ENCODE measurements at regions not wholly inside any gene's neighbourhood (a gene's known extent, or its start where the extent isn't known, plus 50 kb on each side); places are given as distances from the start of the nearest gene placed in this dataset.
"Not testable (repeated sequence)": the region's sequence is repeated elsewhere in the genome, so short reads cannot be mapped to it uniquely, and the experiment has no call there.

DNA sequence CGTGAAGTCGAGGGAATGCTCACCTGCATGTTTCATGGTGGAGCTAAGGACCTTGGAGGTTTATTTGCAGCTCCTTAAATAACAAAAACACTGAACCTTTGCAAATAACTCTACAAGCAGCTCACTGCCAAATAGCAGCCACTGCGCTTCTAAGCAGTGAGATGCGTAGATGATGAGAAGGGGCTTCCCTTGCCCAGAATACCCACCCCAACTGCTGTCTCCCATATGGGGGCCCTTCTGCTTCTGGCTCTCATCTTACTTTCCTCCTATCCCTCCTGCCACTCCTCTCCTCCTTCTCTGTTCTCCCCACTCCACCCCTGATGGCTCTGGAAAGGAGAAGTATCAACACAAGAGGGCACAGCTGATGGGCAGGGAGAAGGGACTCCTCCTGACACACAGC lies 193.3 kb upstream of the SSTR4 start:
- H3K27ac Mint-ChIP-seq: no peak overlapping the region
- H3K27me3 Mint-ChIP-seq: peaks cover 6% of the 10 kb centered on the region
- ATAC-seq: no peak
- H3K9me3 Mint-ChIP-seq (ENCODE audit: low read depth): peaks cover 3% of the 10 kb centered on the region
- no peaks in the 10 kb centered on the region for H3K36me3 Mint-ChIP-seq (ENCODE audit: low read depth)
- CTCF ChIA-PET: no interaction called here
- POLR2A ChIA-PET: interaction anchor here (0.7 kb wide), 1 partner anchor 65 kb away, joined by 3 read pairs; no protein-coding TSS in a partner anchor
- H3K4me1 Mint-ChIP-seq: no peaks in the 10 kb centered on the region
- intact Hi-C loops (cut with DNase I, micrococcal nuclease): no loop called here
- no peak overlapping the region for H3K4me3 Mint-ChIP-seq
- no peak for DNase-seq

DNA sequence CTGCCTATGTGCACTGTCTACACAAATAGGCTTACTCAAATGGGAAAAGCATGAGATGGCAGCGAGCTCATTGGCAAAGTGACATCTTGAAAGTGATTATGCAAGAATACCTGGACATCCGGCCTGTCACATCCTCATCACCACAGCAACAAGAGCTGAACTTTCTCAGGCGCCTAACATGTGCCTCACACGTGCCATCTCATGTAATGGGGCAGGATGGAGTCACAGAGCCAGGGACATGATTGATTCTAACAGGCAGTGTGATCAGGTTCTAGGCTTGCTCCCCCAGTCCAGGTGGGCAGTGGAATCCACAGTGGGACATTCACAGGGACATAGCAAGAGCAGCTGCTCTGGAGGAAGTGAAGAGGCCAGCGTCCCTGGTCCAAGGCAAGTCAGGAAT lies 192.3 kb upstream of the SSTR4 start:
- H3K4me3 Mint-ChIP-seq: no peak overlapping the region
- CTCF ChIA-PET: no interaction called here
- H3K9me3 Mint-ChIP-seq (ENCODE audit: low read depth): peaks cover 8% of the 10 kb centered on the region
- intact Hi-C loops (cut with DNase I, micrococcal nuclease): no loop called here
- DNase-seq: no peak
- no peak for ATAC-seq
- no peaks in the 10 kb centered on the region for H3K4me1 Mint-ChIP-seq
- POLR2A ChIA-PET: no interaction called here
- H3K27me3 Mint-ChIP-seq: peaks cover 7% of the 10 kb centered on the region
- no peaks in the 10 kb centered on the region for H3K36me3 Mint-ChIP-seq (ENCODE audit: low read depth)
- H3K27ac Mint-ChIP-seq: no peak overlapping the region

DNA sequence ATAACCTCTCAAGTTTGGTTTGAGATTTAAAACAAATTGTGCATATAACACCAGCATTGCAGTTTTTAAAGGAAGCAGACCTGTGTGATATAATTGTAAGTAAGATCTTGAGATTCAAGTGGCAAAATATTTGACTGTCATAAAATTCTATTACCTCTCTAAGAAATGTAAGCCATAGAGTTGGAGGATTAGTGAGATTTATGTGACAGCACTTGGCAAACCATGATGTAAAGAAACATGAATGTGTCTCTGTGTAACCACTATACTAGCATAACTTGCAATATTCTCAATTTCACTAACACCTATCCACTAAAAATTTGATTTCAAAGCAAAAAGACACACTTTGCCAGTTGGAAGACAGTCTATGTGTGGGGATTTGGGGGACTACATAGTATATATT lies 190.2 kb upstream of the SSTR4 start:
- Mint-ChIP-seq H3K9me3 (ENCODE audit: low read depth) (peaks cover 11% of the 10 kb centered on the region), H3K36me3 (ENCODE audit: low read depth) (no peaks in the 10 kb centered on the region), H3K27ac (no peak overlapping the region), H3K27me3 (peaks cover 10% of the 10 kb centered on the region), H3K4me1 (no peaks in the 10 kb centered on the region), H3K4me3 (no peak overlapping the region)
- ChIA-PET POLR2A (no interaction called here), CTCF (no interaction called here)
- intact Hi-C loops (cut with DNase I, micrococcal nuclease): no loop called here
- DNase-seq (no peak), ATAC-seq (no peak)

GRCh38 chr20:22846863-22847262 lies 188.2 kb upstream of the SSTR4 start:
- Mint-ChIP-seq H3K4me1 (no peaks in the 10 kb centered on the region), H3K9me3 (ENCODE audit: low read depth) (peaks cover 11% of the 10 kb centered on the region), H3K27me3 (peaks cover 10% of the 10 kb centered on the region), H3K27ac (no peak overlapping the region), H3K36me3 (ENCODE audit: low read depth) (no peaks in the 10 kb centered on the region), H3K4me3 (no peak overlapping the region)
- ChIA-PET POLR2A (no interaction called here), CTCF (no interaction called here)
- DNase-seq (no peak), ATAC-seq (no peak)
- intact Hi-C loops (cut with DNase I, micrococcal nuclease): no loop called here

DNA sequence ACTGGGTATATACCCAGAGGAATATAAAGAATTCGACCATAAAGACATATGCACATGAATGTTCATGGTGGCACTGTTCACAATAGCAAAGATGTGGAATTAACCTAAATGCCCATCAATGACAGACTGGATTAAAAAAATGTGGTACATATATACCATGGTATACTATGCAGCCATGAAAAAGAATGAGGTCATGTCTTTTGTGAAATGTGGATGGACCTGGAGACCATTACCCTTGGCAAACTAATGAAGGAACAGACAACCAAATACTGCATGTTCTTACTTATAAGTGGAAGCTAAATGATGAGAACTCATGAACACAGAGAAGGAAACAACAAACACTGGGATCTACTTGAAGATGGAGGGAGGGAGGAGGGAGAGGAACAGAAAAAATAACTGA lies 186.7 kb upstream of the SSTR4 start:
- ChIA-PET POLR2A (no interaction called here), CTCF (no interaction called here)
- H3K27me3 Mint-ChIP-seq: peaks cover 8% of the 10 kb centered on the region
- DNase-seq: no peak
- H3K36me3 Mint-ChIP-seq (ENCODE audit: low read depth): no peaks in the 10 kb centered on the region
- intact Hi-C loops (cut with DNase I, micrococcal nuclease): no loop called here
- no peaks in the 10 kb centered on the region for H3K4me1 Mint-ChIP-seq
- H3K9me3 Mint-ChIP-seq (ENCODE audit: low read depth): peaks cover 11% of the 10 kb centered on the region
- H3K4me3 Mint-ChIP-seq: no peak overlapping the region
- ATAC-seq: no peak
- no peak overlapping the region for H3K27ac Mint-ChIP-seq

DNA sequence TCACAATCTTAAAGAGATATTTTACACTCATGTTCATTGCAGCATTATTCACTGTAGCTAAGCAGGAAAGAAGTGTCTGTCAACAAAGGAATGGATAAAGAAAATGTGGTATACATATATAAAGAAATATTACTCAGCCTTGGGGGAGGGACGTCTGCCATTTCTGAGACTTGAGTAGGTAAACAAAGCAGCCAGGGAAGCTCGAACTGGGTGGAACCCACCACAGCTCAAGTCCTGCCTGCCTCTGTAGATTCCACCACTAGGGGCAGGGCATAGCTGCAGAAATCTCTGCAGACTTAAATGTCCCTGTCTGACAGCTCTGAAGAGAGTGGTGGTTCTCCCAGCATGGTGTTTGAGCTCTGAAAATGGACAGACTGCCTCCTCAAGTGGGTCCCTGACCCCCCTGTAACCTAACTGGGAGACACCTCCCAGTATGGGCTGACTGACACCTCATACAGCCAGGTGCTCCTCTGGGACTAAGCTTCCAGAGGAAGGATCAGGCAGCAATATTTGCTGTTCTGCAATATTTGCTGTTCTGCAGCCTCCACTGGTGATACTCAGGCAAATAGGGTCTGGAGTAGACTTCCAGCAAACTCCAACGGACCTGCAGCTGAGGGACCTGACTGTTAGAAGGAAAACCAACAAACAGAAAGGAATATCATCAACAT lies 183.3 kb upstream of the SSTR4 start:
- H3K4me3 Mint-ChIP-seq; ATAC-seq; H3K27me3 Mint-ChIP-seq; H3K27ac Mint-ChIP-seq; H3K4me1 Mint-ChIP-seq; POLR2A ChIA-PET; H3K36me3 Mint-ChIP-seq (ENCODE audit: low read depth): not testable (repeated sequence)
- CTCF ChIA-PET: interaction anchor here (0.8 to 1.5 kb wide), 4 partner anchors 9 to 59 kb away, joined by 3 to 4 read pairs (median 3); no protein-coding TSS in a partner anchor
- peaks cover 14% of the 10 kb centered on the region for H3K9me3 Mint-ChIP-seq (ENCODE audit: low read depth)
- DNase-seq: peak; percentile 25
- intact Hi-C loops (cut with DNase I, micrococcal nuclease): loop anchor here in 1 of 2 experiments (10.0 kb wide), 1 partner anchor 63 kb away; no protein-coding TSS in a partner anchor

DNA sequence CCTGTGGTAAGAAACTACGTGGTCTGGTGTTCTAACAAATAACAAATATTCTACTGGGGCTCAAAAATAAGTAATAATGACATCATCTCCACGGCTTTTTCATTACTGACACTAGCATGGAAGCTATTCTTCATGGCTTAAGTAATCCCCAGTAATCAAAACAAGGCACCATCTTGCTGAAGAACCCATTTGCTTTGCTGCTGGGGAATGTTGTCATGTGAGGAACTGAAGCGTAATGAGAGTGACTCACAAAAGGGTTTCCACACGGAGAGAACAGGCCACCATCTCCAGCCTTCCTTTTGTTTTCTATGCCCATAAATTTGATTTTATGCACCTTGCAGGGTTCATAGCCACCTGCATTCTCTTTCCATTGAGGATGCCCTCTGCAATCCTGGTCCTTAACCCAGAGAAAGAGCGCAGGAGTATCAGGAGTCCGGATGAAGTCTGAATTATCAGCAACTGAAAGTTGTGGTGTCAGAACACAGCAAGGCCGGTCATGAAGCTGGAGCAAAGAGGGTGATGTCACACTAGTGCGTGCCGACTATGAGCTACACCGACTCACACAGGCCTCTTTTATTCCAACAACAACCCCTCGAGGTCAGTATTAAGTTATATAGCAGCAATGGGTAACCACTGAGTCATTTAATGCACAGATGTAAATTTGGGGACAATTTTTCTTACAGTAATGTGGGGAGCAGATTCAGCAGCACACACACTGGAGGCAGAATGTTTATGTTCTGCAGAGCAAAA lies 173.7 kb upstream of the SSTR4 start:
- Mint-ChIP-seq H3K27me3 (peaks cover 2% of the 10 kb centered on the region), H3K9me3 (ENCODE audit: low read depth) (peaks cover 2% of the 10 kb centered on the region), H3K4me1 (no peaks in the 10 kb centered on the region), H3K36me3 (ENCODE audit: low read depth) (no peaks in the 10 kb centered on the region), H3K27ac (no peak overlapping the region), H3K4me3 (no peak overlapping the region)
- ATAC-seq: no peak
- ChIA-PET POLR2A (no interaction called here), CTCF (interaction anchor here (1.6 kb wide), 1 partner anchor 9 kb away, joined by 4 read pairs; no protein-coding TSS in a partner anchor)
- intact Hi-C loops (cut with DNase I, micrococcal nuclease): no loop called here
- no peak for DNase-seq

GRCh38 chr20:22861990-22862389 lies 173.1 kb upstream of the SSTR4 start:
- Mint-ChIP-seq H3K4me1 (no peaks in the 10 kb centered on the region), H3K9me3 (ENCODE audit: low read depth) (no peaks in the 10 kb centered on the region), H3K27ac (no peak overlapping the region), H3K36me3 (ENCODE audit: low read depth) (no peaks in the 10 kb centered on the region), H3K27me3 (peaks cover 2% of the 10 kb centered on the region), H3K4me3 (no peak overlapping the region)
- no peak for ATAC-seq
- intact Hi-C loops (cut with DNase I, micrococcal nuclease): no loop called here
- ChIA-PET CTCF (interaction anchor here (1.6 kb wide), 1 partner anchor 10 kb away, joined by 4 read pairs; no protein-coding TSS in a partner anchor), POLR2A (no interaction called here)
- DNase-seq: no peak

DNA sequence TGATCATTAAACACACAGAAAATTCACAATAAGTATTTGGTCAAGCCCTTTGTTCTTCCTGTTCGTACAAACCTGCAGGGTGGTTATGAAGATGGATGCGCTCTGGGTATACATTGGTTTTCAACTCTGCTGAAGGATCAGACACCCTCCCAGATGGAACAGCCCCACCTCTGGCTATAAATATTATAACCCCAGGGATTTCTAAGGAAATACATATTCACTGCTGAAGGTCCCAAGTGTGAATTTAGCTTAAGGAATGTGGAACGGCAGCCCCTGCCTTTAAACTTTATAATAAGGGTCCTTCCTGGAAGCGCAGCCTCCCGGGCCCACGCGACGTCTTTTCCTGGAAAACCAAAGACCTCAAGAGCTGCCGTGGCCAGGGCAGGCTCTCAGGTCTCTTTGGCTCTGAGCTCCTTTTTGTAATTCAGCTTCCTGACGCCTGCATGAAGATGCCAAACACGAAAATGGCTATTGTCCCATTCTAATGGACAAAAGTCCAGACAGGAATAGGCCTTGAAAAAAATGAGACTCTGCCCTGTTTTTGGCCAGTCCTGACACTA lies 172.4 kb upstream of the SSTR4 start:
- CTCF ChIA-PET: interaction anchor here (0.6 kb wide), 1 partner anchor 11 kb away, joined by 3 read pairs; no protein-coding TSS in a partner anchor
- no peaks in the 10 kb centered on the region for H3K4me1 Mint-ChIP-seq
- H3K27me3 Mint-ChIP-seq: peaks cover 2% of the 10 kb centered on the region
- DNase-seq: no peak
- no peaks in the 10 kb centered on the region for H3K36me3 Mint-ChIP-seq (ENCODE audit: low read depth)
- H3K4me3 Mint-ChIP-seq: no peak overlapping the region
- no peak for ATAC-seq
- no peaks in the 10 kb centered on the region for H3K9me3 Mint-ChIP-seq (ENCODE audit: low read depth)
- POLR2A ChIA-PET: no interaction called here
- intact Hi-C loops (cut with DNase I, micrococcal nuclease): no loop called here
- H3K27ac Mint-ChIP-seq: no peak overlapping the region

DNA sequence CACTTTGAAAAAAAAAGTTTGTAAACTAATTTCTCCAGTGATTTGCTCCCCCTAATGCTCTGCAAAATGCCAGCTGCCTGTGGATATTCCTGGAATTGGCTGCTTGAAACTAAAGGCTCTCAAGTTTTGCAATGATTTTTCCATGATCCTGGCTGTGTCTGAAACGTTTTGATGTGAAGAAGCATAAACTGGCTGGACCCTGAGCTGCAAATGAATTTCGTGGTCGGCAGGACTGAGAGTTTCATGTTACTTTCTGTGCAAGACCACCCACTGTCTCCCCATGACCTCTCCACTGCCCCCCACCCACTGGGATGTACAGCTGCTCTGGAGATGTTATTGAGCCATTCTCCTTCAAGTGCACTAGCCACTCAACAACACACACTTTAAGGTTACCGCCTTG lies 171.3 kb upstream of the SSTR4 start:
- Mint-ChIP-seq H3K4me1 (no peaks in the 10 kb centered on the region), H3K36me3 (ENCODE audit: low read depth) (no peaks in the 10 kb centered on the region), H3K4me3 (no peak overlapping the region), H3K9me3 (ENCODE audit: low read depth) (peaks cover 1% of the 10 kb centered on the region), H3K27me3 (peaks cover 2% of the 10 kb centered on the region), H3K27ac (no peak overlapping the region)
- ATAC-seq: no peak
- POLR2A ChIA-PET: no interaction called here
- CTCF ChIA-PET: no interaction called here
- DNase-seq: no peak
- intact Hi-C loops (cut with DNase I, micrococcal nuclease): no loop called here

DNA sequence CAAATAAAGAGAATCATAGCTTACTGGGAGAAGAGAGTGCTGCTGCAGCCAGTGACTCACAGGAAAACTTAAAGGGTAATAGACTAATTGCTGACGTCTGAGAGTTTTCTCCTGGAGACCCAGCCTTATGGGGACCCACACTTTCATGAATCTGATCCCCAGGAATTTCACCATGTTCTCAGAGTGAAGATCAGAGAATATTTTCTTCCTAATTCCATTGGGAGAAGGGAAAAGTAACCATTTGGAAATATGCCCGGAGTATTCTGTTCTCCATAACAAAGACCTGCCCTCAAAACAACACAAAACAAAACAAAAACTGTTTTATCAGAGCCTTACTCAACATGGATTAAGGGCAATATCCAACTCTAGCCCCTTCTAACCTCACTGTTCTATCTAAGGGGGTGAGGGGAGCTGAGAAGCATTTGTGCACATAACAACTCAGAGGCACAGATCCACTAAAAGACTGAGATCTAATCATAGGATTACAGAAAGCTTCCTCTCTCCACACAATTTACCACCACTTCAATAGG lies 168.2 kb upstream of the SSTR4 start:
- CTCF ChIA-PET: no interaction called here

GRCh38 chr20:22878166-22878565 lies 156.9 kb upstream of the SSTR4 start:
- CTCF ChIA-PET: no interaction called here

More for the DNA sequence above, 168.2 kb upstream of the SSTR4 start:
- intact Hi-C loops (cut with DNase I, micrococcal nuclease): no loop called here
- POLR2A ChIA-PET: no interaction called here
- DNase-seq (no peak), ATAC-seq (no peak)
- no peaks in the 10 kb centered on the region for H3K36me3 Mint-ChIP-seq (ENCODE audit: low read depth)
- no peak overlapping the region for H3K4me3 Mint-ChIP-seq
- H3K27me3 Mint-ChIP-seq: peaks cover 2% of the 10 kb centered on the region
- H3K4me1 Mint-ChIP-seq: no peaks in the 10 kb centered on the region
- H3K27ac Mint-ChIP-seq: no peak overlapping the region
- H3K9me3 Mint-ChIP-seq (ENCODE audit: low read depth): peaks cover 1% of the 10 kb centered on the region

More at GRCh38 chr20:22878166-22878565, 156.9 kb upstream of the SSTR4 start:
- Mint-ChIP-seq H3K36me3 (ENCODE audit: low read depth) (no peaks in the 10 kb centered on the region), H3K4me1 (no peaks in the 10 kb centered on the region), H3K27me3 (peaks cover 2% of the 10 kb centered on the region), H3K27ac (no peak overlapping the region), H3K4me3 (no peak overlapping the region), H3K9me3 (ENCODE audit: low read depth) (no peaks in the 10 kb centered on the region)
- intact Hi-C loops (cut with DNase I, micrococcal nuclease): no loop called here
- POLR2A ChIA-PET: no interaction called here
- DNase-seq (no peak), ATAC-seq (no peak)
